ENCODE measurements at regions not wholly inside any gene's neighbourhood (a gene's known extent, or its start where the extent isn't known, plus 50 kb on each side); places are given as distances from the start of the nearest gene placed in this dataset.

- Histone ChIP-seq H3K4me2 (no peak overlapping the region), H3F3A (ENCODE audit: low read depth) (peaks cover 19% of the 10 kb centered on the region), H3K4me3 (no peak overlapping the region), H3K9ac (no peak overlapping the region), H3K27me3 (no peaks in the 10 kb centered on the region), H3K4me1 (peaks cover 14% of the 10 kb centered on the region), H3K9me3 (ENCODE audit: low read depth) (no peaks in the 10 kb centered on the region), H3K36me3 (no peaks in the 10 kb centered on the region), H3K27ac (no peak overlapping the region), H4K20me1 (ENCODE audit: low read depth) (no peaks in the 10 kb centered on the region), H2AFZ (replicated peaks) (no peak overlapping the region), H3K79me2 (ENCODE audit: low read depth) (no peaks in the 10 kb centered on the region)
- peak overlapping the region; percentile 7 for H3K4me3 Mint-ChIP-seq
- no peak for DNase-seq (ENCODE audit: low spot score)
- H3K4me1 Mint-ChIP-seq = peaks cover 38% of the 10 kb centered on the region
- TF ChIP-seq CTCF (IDR thresholded peaks at IDR 0.05) (no peak), EZH2phosphoT487 (IDR thresholded peaks at IDR 0.05) (no peak), EZH2 (IDR thresholded peaks at IDR 0.05) (no peak)
- H3K36me3 Mint-ChIP-seq = no peaks in the 10 kb centered on the region
- peaks cover 18% of the 10 kb centered on the region for H3K27me3 Mint-ChIP-seq (ENCODE audit: insufficient read depth, low read depth)
- no peak overlapping the region for H3K27ac Mint-ChIP-seq
- no peaks in the 10 kb centered on the region for H3K9me3 Mint-ChIP-seq
These were observed 342.8 kb downstream of the CTTN start for GRCh38 chr11:70741085-70741484.

GRCh38 chr11:70742553-70743291 is 344.4 kb downstream of the CTTN start:
- Mint-ChIP-seq H3K27ac (peak overlapping the region; percentile 77), H3K27me3 (ENCODE audit: insufficient read depth, low read depth) (peaks cover 18% of the 10 kb centered on the region), H3K4me3 (peak overlapping the region; percentile 33), H3K4me1 (peaks cover 38% of the 10 kb centered on the region), H3K9me3 (peaks cover 3% of the 10 kb centered on the region), H3K36me3 (no peaks in the 10 kb centered on the region)
- Histone ChIP-seq H3K36me3 (no peaks in the 10 kb centered on the region), H3K4me2 (peak overlapping the region; percentile 61), H3K79me2 (ENCODE audit: low read depth) (no peaks in the 10 kb centered on the region), H3K9ac (no peak overlapping the region), H3K9me3 (ENCODE audit: low read depth) (no peaks in the 10 kb centered on the region), H3F3A (ENCODE audit: low read depth) (peaks cover 19% of the 10 kb centered on the region), H3K4me3 (no peak overlapping the region), H4K20me1 (ENCODE audit: low read depth) (no peaks in the 10 kb centered on the region), H3K27me3 (no peaks in the 10 kb centered on the region), H3K27ac (no peak overlapping the region), H2AFZ (replicated peaks) (no peak overlapping the region), H3K4me1 (peaks cover 14% of the 10 kb centered on the region)
- peak; percentile 89 for DNase-seq (ENCODE audit: low spot score)
- no peak for TF ChIP-seq EZH2phosphoT487 (IDR thresholded peaks at IDR 0.05)
- TF ChIP-seq EZH2 (IDR thresholded peaks at IDR 0.05) = no peak

GRCh38 chr11:70743329-70743728 is 345.0 kb downstream of the CTTN start:
- H3K36me3 ChIP-seq = no peaks in the 10 kb centered on the region
- Mint-ChIP-seq H3K4me1 (peaks cover 38% of the 10 kb centered on the region), H3K27me3 (ENCODE audit: insufficient read depth, low read depth) (peaks cover 20% of the 10 kb centered on the region), H3K36me3 (no peaks in the 10 kb centered on the region), H3K9me3 (peaks cover 3% of the 10 kb centered on the region), H3K27ac (no peak overlapping the region), H3K4me3 (no peak overlapping the region)
- TF ChIP-seq EZH2phosphoT487 (IDR thresholded peaks at IDR 0.05) (no peak), CTCF (IDR thresholded peaks at IDR 0.05) (no peak), EZH2 (IDR thresholded peaks at IDR 0.05) (no peak)
- no peak overlapping the region for H2AFZ ChIP-seq (replicated peaks)
- H4K20me1 ChIP-seq (ENCODE audit: low read depth) = no peaks in the 10 kb centered on the region
- no peaks in the 10 kb centered on the region for H3K9me3 ChIP-seq (ENCODE audit: low read depth)
- H3K9ac ChIP-seq = no peak overlapping the region
- H3K27me3 ChIP-seq = no peaks in the 10 kb centered on the region
- no peak overlapping the region for H3K4me2 ChIP-seq
- peaks cover 19% of the 10 kb centered on the region for H3F3A ChIP-seq (ENCODE audit: low read depth)
- peaks cover 14% of the 10 kb centered on the region for H3K4me1 ChIP-seq
- no peaks in the 10 kb centered on the region for H3K79me2 ChIP-seq (ENCODE audit: low read depth)
- no peak for DNase-seq (ENCODE audit: low spot score)
- H3K4me3 ChIP-seq = no peak overlapping the region
- no peak overlapping the region for H3K27ac ChIP-seq

DNA sequence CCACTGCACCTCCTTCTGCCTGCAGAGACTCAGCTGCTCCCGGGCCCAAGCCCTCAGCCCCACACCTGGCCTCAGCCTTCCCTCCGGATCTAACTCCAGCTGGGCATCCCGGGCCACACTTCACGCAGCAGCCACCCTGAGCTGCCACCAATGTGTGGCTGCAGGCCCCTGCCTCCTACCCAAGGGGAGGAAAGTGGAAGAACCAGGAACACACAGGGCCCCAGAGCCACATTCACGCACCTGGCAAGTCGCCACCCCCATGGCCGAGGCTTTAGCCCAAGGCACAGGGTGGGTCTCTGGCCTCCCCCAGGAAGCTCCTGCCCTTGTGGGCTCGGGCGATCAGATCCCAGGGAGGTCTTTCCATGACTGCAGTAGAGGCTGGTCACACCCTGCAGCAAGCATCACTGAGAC is 345.6 kb downstream of the CTTN start:
- Mint-ChIP-seq H3K4me3 (no peak overlapping the region), H3K27ac (peak overlapping the region; percentile 48), H3K27me3 (ENCODE audit: insufficient read depth, low read depth) (peaks cover 20% of the 10 kb centered on the region), H3K4me1 (peaks cover 38% of the 10 kb centered on the region), H3K36me3 (no peaks in the 10 kb centered on the region), H3K9me3 (peaks cover 8% of the 10 kb centered on the region)
- DNase-seq (ENCODE audit: low spot score) = no peak
- Histone ChIP-seq H3K79me2 (ENCODE audit: low read depth) (no peaks in the 10 kb centered on the region), H3K4me1 (peaks cover 14% of the 10 kb centered on the region), H2AFZ (replicated peaks) (no peak overlapping the region), H3K27me3 (no peaks in the 10 kb centered on the region), H4K20me1 (ENCODE audit: low read depth) (no peaks in the 10 kb centered on the region), H3F3A (ENCODE audit: low read depth) (peaks cover 19% of the 10 kb centered on the region), H3K4me2 (no peak overlapping the region), H3K9me3 (ENCODE audit: low read depth) (no peaks in the 10 kb centered on the region), H3K9ac (no peak overlapping the region), H3K4me3 (no peak overlapping the region), H3K27ac (no peak overlapping the region), H3K36me3 (no peaks in the 10 kb centered on the region)
- TF ChIP-seq CTCF (IDR thresholded peaks at IDR 0.05) = no peak
- TF ChIP-seq EZH2phosphoT487 (IDR thresholded peaks at IDR 0.05) = no peak
- no peak for TF ChIP-seq EZH2 (IDR thresholded peaks at IDR 0.05)

All from neural progenitor cell (in vitro differentiated cells).